ENCODE measurements at regions not wholly inside any gene's neighbourhood (a gene's known extent, or its start where the extent isn't known, plus 50 kb on each side); places are given as distances from the start of the nearest gene placed in this dataset.

GRCh38 chr1:184254849-184255248 lies 132.0 kb upstream of the C1orf21 start:
- no peak for TF ChIP-seq CTCF (conservative IDR thresholded peaks at IDR 0.05 in 1 of 2, IDR thresholded peaks at IDR 0.05 in 1 of 2; ENCODE audit: extremely low read depth in 1 of 2, insufficient read depth in 1 of 2, low read depth in 1 of 2, low read length in 2 of 2)
- TF ChIP-seq EZH2 (IDR thresholded peaks at IDR 0.05; ENCODE audit: borderline replicate concordance, low read length), result no peak
